SK-N-SH (cell line): ENCODE measurements at regions not wholly inside any gene's neighbourhood (a gene's known extent, or its start where the extent isn't known, plus 50 kb on each side); places are given as distances from the start of the nearest gene placed in this dataset.

Experiments
- CTCF ChIA-PET: fragments of 300-600, 350-600 bp; formaldehyde crosslinking; extraction: SDS; loops from one replicate; lab custom pipeline; 2021; lab: Yijun Ruan, JAX
- POLR2A ChIA-PET: fragments of 350-600 bp; sonication (Branson Sonifier 250); formaldehyde crosslinking; extraction: SDS; loops from one replicate; lab custom pipeline; 2020; ENCODE audit warnings: antibody characterized with exemption, inconsistent platforms; lab: Yijun Ruan, JAX
- DNase-seq: peaks from one replicate; pipeline ENCODE4 v3.0.0; 2012
- H2AFZ ChIP-seq: fragments of 200-600 bp; sonication (generic); 2 replicates; pipeline ENCODE4 v1.8.1; 2016; ENCODE audit warnings: antibody characterized with exemption, mild to moderate bottlenecking, low read depth
- H3F3A ChIP-seq: fragments of 200-600 bp; sonication (generic); replicated peaks from 2 replicates; pipeline ENCODE3; 2016; ENCODE audit warnings: antibody characterized with exemption, mild to moderate bottlenecking; ENCODE audit not compliant: insufficient read depth
- H3K27ac ChIP-seq, 2 experiments: fragments of 200-500 bp in 1 of 2; fragments of 200-600 bp in 1 of 2; sonication (Bioruptor generic) in 1 of 2; sonication (generic), shearing (Covaris generic) in 1 of 2; 2 replicates each; pipeline versions ENCODE4 v1.5.1 to v1.6.1; 2014 to 2016; ENCODE audit warnings: low read depth in 2 of 2, inconsistent platforms in 1 of 2, low read length in 1 of 2, mild to moderate bottlenecking in 1 of 2, mixed read lengths in 1 of 2
- H3K27me3 ChIP-seq: fragments of 200-600 bp; sonication (generic), shearing (Covaris generic); 2 replicates; pipeline ENCODE4 v1.6.1; 2016; ENCODE audit warnings: mixed run types; ENCODE audit not compliant: insufficient read depth
- H3K36me3 ChIP-seq, 2 experiments: fragments of 200-500 bp in 1 of 2; fragments of 200-600 bp in 1 of 2; sonication (Bioruptor generic) in 1 of 2; sonication (generic) in 1 of 2; replicated peaks in 1 of 2; 2 replicates each; pipeline versions ENCODE3 to v1.5.1; 2014 to 2016; ENCODE audit warnings: low read length in 1 of 2, mild to moderate bottlenecking in 1 of 2; ENCODE audit not compliant: insufficient read depth in 2 of 2, control insufficient read depth in 1 of 2
- H3K4me1 ChIP-seq, 2 experiments: fragments of 200-500 bp in 1 of 2; fragments of 200-600 bp in 1 of 2; sonication (Bioruptor generic) in 1 of 2; sonication (generic), shearing (Covaris generic) in 1 of 2; 2 replicates each; pipeline versions ENCODE4 v1.5.1 to v1.6.1; 2014 to 2016; ENCODE audit warnings: low read depth in 1 of 2, low read length in 1 of 2, mixed run types in 1 of 2; ENCODE audit not compliant: insufficient read depth in 2 of 2, control insufficient read depth in 1 of 2
- H3K4me2 ChIP-seq: fragments of 200-600 bp; sonication (generic), shearing (Covaris generic); 2 replicates; pipeline ENCODE4 v1.6.1; 2017; ENCODE audit warnings: mixed run types
- H3K4me3 ChIP-seq, 2 experiments: fragments of 200-500 bp in 1 of 2; fragments of 200-600 bp in 1 of 2; sonication (Bioruptor generic) in 1 of 2; sonication (generic), shearing (Covaris generic) in 1 of 2; 2 replicates each; pipeline versions ENCODE4 v1.5.1 to v1.8.1; 2014 to 2016; ENCODE audit warnings: low read depth in 2 of 2, inconsistent platforms in 1 of 2, low read length in 1 of 2, mild to moderate bottlenecking in 1 of 2, mixed read lengths in 1 of 2, moderate library complexity in 1 of 2
- H3K79me2 ChIP-seq: fragments of 200-600 bp; sonication (generic); 2 replicates; pipeline ENCODE4 v1.8.1; 2017; ENCODE audit warnings: mild to moderate bottlenecking; ENCODE audit not compliant: insufficient read depth
- H3K9ac ChIP-seq: fragments of 200-600 bp; sonication (generic); 2 replicates; pipeline ENCODE4 v1.6.1; 2017; ENCODE audit warnings: mixed run types
- H3K9me2 ChIP-seq: fragments of 200-600 bp; sonication (generic); 2 replicates; pipeline ENCODE4 v1.6.1; 2017; ENCODE audit warnings: mixed run types
- H3K9me3 ChIP-seq: fragments of 200-600 bp; sonication (generic); 2 replicates; pipeline ENCODE4 v1.6.1; 2017; ENCODE audit warnings: mixed run types, mild to moderate bottlenecking, moderate library complexity
- H4K20me1 ChIP-seq: fragments of 200-600 bp; sonication (generic); 2 replicates; pipeline ENCODE4 v1.6.1; 2017; ENCODE audit warnings: mild to moderate bottlenecking, mixed run types; ENCODE audit not compliant: insufficient read depth
- CHD2 ChIP-seq: fragments of 150-350 bp; IDR thresholded peaks from 2 replicates; pipeline ENCODE4 v1.6.1; 2018; ENCODE audit warnings: low read length; ENCODE audit not compliant: partially characterized antibody
- ELF1 ChIP-seq: IDR thresholded peaks from 2 replicates; pipeline ENCODE4 v1.4.0; 2012
- EP300 ChIP-seq, 2 experiments: IDR thresholded peaks; 2 replicates each; pipeline versions ENCODE4 v1.4.0 to v1.6.1; 2012; ENCODE audit warnings: borderline replicate concordance in 1 of 2, low read depth in 1 of 2, low read length in 1 of 2
- FOXJ3 ChIP-seq: sonication (generic); formaldehyde crosslinking; IDR thresholded peaks from 2 replicates; pipeline ENCODE4 v1.5.1; 2020; ENCODE audit warnings: mild to moderate bottlenecking, missing genetic modification reagents
- GATA2 ChIP-seq: sonication (generic); formaldehyde crosslinking; IDR thresholded peaks from 2 replicates; pipeline ENCODE4 v1.5.0; 2020; ENCODE audit warnings: mild to moderate bottlenecking, missing genetic modification reagents
- JUND ChIP-seq: IDR thresholded peaks from 2 replicates; pipeline ENCODE4 v1.4.0; 2012
- MEF2A ChIP-seq: IDR thresholded peaks from 2 replicates; pipeline ENCODE4 v1.4.0; 2012; ENCODE audit warnings: low read depth, borderline replicate concordance
- NRF1 ChIP-seq: IDR thresholded peaks from 2 replicates; pipeline ENCODE4 v1.6.1; 2012; ENCODE audit warnings: low read depth, mild to moderate bottlenecking, low read length
- RAD21 ChIP-seq: IDR thresholded peaks from 2 replicates; pipeline ENCODE4 v1.6.1; 2012; ENCODE audit warnings: mild to moderate bottlenecking, low read length
- RCOR1 ChIP-seq: fragments of 150-350 bp; IDR thresholded peaks from 2 replicates; pipeline ENCODE4 v1.6.1; 2017; ENCODE audit warnings: antibody characterized with exemption, low read length
- SIN3A ChIP-seq: IDR thresholded peaks from 2 replicates; pipeline ENCODE4 v1.6.1; 2012; ENCODE audit warnings: low read depth, mild to moderate bottlenecking, low read length, moderate library complexity, borderline replicate concordance
- SMC3 ChIP-seq: IDR thresholded peaks from 2 replicates; pipeline ENCODE4 v1.6.1; 2012; ENCODE audit warnings: low read depth, low read length, improper control_type of control experiment
- YY1 ChIP-seq: IDR thresholded peaks from 2 replicates; pipeline ENCODE4 v1.4.0; 2012; ENCODE audit warnings: low read depth, mild to moderate bottlenecking
- ZBTB33 ChIP-seq: IDR thresholded peaks from 2 replicates; pipeline ENCODE4 v1.4.0; 2012; ENCODE audit warnings: low read depth, borderline replicate concordance
- WGBS: methylation state at CpG from one replicate; pipeline ENCODE4 v1.1.6; 2017; ENCODE audit warnings: low lambda C conversion rate; 5-methylcytosine and 5-hydroxymethylcytosine counted together

- Histone ChIP-seq H4K20me1 (no peaks in the 10 kb centered on the region), H3K36me3 (no peaks in the 10 kb centered on the region), H3K9ac (no peak overlapping the region), H3K4me3 (no peak overlapping the region), H3K27me3 (no peaks in the 10 kb centered on the region), H2AFZ (no peak overlapping the region), H3K9me2 (no peaks in the 10 kb centered on the region)
- TF ChIP-seq ELF1 (no peak), CHD2 (no peak), RCOR1 (no peak), YY1 (no peak), FOXJ3 (CRISPR knock-in tag) (no peak), NRF1 (no peak), EP300 (IDR thresholded peaks at IDR 0.05; ENCODE audit: borderline replicate concordance in 1 of 2, low read depth in 1 of 2, low read length in 1 of 2) (no peak), JUND (no peak), RAD21 (no peak), SIN3A (no peak), GATA2 (CRISPR knock-in tag) (no peak)
- TF ChIP-seq, all 33 proteins: peak for 0
- POLR2A ChIA-PET: no interaction called here
- H3K9me3 ChIP-seq: no peaks in the 10 kb centered on the region
- CTCF ChIA-PET: interaction anchor here (0.6 to 0.8 kb wide), 2 partner anchors 179 to 516 kb away, joined by 3 read pairs; no protein-coding TSS in a partner anchor
- no peaks in the 10 kb centered on the region for H3F3A ChIP-seq
- 37% methylated on average over 20 of the region's 20 CpGs for WGBS
- H3K27ac ChIP-seq: no peak overlapping the region
- H3K79me2 ChIP-seq: no peaks in the 10 kb centered on the region
- H3K4me1 ChIP-seq: no peaks in the 10 kb centered on the region; a peak in 1 of 4 replicates
- H3K4me2 ChIP-seq: no peak overlapping the region
- no peak for DNase-seq
These were observed 232.8 kb downstream of the GLRX3 start for GRCh38 chr10:130368761-130369560.

GRCh38 chr10:130369645-130370381 lies 233.6 kb downstream of the GLRX3 start:
- Histone ChIP-seq H4K20me1 (no peaks in the 10 kb centered on the region), H3K9ac (no peak overlapping the region), H3K79me2 (no peaks in the 10 kb centered on the region), H3K27ac (no peak overlapping the region), H3K4me2 (no peak overlapping the region), H3K9me3 (no peaks in the 10 kb centered on the region), H3K9me2 (no peaks in the 10 kb centered on the region), H3K4me1 (no peaks in the 10 kb centered on the region; a peak in 1 of 4 replicates), H3K4me3 (no peak overlapping the region), H2AFZ (no peak overlapping the region), H3F3A (no peaks in the 10 kb centered on the region), H3K36me3 (no peaks in the 10 kb centered on the region), H3K27me3 (no peaks in the 10 kb centered on the region)
- 27% methylated on average over 5 of the region's 13 CpGs for WGBS
- no peak for TF ChIP-seq ZBTB33
- TF ChIP-seq SMC3: no peak
- TF ChIP-seq MEF2A: no peak
- ChIA-PET CTCF (interaction anchor here (1.5 kb wide), 1 partner anchor 11 kb away, joined by 3 read pairs; no protein-coding TSS in a partner anchor), POLR2A (no interaction called here)
- DNase-seq: no peak
